ENCODE measurements at regions not wholly inside any gene's neighbourhood (a gene's known extent, or its start where the extent isn't known, plus 50 kb on each side); places are given as distances from the start of the nearest gene placed in this dataset.
"Not testable (repeated sequence)": the region's sequence is repeated elsewhere in the genome, so short reads cannot be mapped to it uniquely, and the experiment has no call there.

- DNase-seq, result no peak
Measured at GRCh38 chr9:17846948-17847655, 268.2 kb downstream of the SH3GL2 start.

GRCh38 chr9:17847908-17848307 lies 269.0 kb downstream of the SH3GL2 start:
- peak; percentile 19 for DNase-seq

- DNase-seq, result no peak
Measured at GRCh38 chr9:17852108-17852507, 273.2 kb downstream of the SH3GL2 start.

GRCh38 chr9:17854487-17854886 lies 275.6 kb downstream of the SH3GL2 start:
- no peak for DNase-seq

- no peak for DNase-seq
Measured at GRCh38 chr9:17856995-17857394, 278.1 kb downstream of the SH3GL2 start.

- no peak for DNase-seq
Measured at GRCh38 chr9:17859228-17859627, 280.4 kb downstream of the SH3GL2 start.

- DNase-seq, result no peak
Measured at GRCh38 chr9:17859987-17860386, 281.1 kb downstream of the SH3GL2 start.

GRCh38 chr9:17862101-17862500 lies 283.2 kb downstream of the SH3GL2 start:
- DNase-seq, result no peak

- no peak for DNase-seq
Measured at GRCh38 chr9:17862629-17863028, 283.8 kb downstream of the SH3GL2 start.

- no peak for DNase-seq
Measured at GRCh38 chr9:17863213-17863883, 284.5 kb downstream of the SH3GL2 start.

- DNase-seq, result no peak
Measured at GRCh38 chr9:17863924-17864323, 285.1 kb downstream of the SH3GL2 start.

GRCh38 chr9:17864951-17865350 lies 286.1 kb downstream of the SH3GL2 start:
- DNase-seq, result no peak

GRCh38 chr9:17865881-17866280 lies 287.0 kb downstream of the SH3GL2 start:
- no peak for DNase-seq

- DNase-seq, result no peak
Measured at GRCh38 chr9:17870722-17871121, 291.9 kb downstream of the SH3GL2 start.

GRCh38 chr9:17871213-17871890 lies 292.5 kb downstream of the SH3GL2 start:
- DNase-seq, result no peak

GRCh38 chr9:17875886-17876285 lies 297.0 kb downstream of the SH3GL2 start:
- no peak for DNase-seq

- DNase-seq, result no peak
Measured at GRCh38 chr9:17876687-17877086, 297.8 kb downstream of the SH3GL2 start.

- DNase-seq, result no peak
Measured at GRCh38 chr9:17878810-17879370, 300.0 kb downstream of the SH3GL2 start.

- no peak for DNase-seq
Measured at GRCh38 chr9:17881371-17881770, 302.5 kb downstream of the SH3GL2 start.

- DNase-seq, result no peak
Measured at GRCh38 chr9:17882688-17883594, 304.1 kb downstream of the SH3GL2 start.

GRCh38 chr9:17888066-17888465 lies 309.2 kb downstream of the SH3GL2 start:
- no peak for DNase-seq

- not testable (repeated sequence) for DNase-seq
Measured at GRCh38 chr9:17888964-17889363, 310.1 kb downstream of the SH3GL2 start.

Data from NCI-H1105 treated with DMSO at 0.1 percent for 48 hours (cell line).